GM21529 (cell line): ENCODE measurements at regions not wholly inside any gene's neighbourhood (a gene's known extent, or its start where the extent isn't known, plus 50 kb on each side); places are given as distances from the start of the nearest gene placed in this dataset.
"Not testable (repeated sequence)": the region's sequence is repeated elsewhere in the genome, so short reads cannot be mapped to it uniquely, and the experiment has no call there.

ENCODE experiments used
- ATAC-seq: cut with Tn5 transposase; IDR thresholded peaks from one replicate; pipeline ENCODE4 v1.9.1; 2021; ENCODE audit not compliant: unreplicated experiment

DNA sequence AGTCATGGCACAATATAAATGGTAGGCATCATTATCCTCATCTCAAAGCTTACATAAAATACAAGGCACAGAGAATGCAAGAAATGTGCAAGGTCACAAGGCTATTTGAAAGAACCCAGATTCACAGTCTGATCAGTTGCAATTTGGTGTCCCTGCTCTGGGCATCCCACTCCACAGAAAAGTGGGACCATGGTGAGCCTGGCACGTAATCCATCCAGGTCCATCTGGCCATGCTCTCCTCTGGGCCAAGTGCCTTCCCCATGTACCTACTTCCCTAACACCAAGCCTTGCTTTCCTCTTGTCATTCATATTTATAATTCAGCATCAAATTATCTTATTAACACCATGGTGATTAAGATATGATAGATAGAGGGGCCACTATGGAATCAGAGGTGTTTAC, 390.0 kb downstream of the CDH11 start:
- ATAC-seq, result no peak

DNA sequence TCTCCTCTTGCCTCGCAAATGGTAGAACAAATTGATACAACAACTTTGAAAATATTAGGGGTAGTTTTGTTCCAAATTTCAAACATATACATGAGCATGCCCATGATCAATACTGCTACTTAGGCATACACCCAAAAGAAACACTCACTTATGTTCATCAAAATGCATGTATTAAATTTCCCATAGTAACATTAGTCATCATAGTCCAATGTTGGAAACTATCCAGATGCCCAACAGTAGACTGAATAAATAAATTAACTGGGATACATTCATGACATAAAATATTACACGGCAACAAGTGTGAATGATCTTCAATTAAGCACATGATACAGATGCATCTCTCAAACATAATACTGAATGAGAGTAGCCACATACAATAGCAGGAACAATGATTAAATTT, 391.6 kb downstream of the CDH11 start:
- no peak for ATAC-seq

DNA sequence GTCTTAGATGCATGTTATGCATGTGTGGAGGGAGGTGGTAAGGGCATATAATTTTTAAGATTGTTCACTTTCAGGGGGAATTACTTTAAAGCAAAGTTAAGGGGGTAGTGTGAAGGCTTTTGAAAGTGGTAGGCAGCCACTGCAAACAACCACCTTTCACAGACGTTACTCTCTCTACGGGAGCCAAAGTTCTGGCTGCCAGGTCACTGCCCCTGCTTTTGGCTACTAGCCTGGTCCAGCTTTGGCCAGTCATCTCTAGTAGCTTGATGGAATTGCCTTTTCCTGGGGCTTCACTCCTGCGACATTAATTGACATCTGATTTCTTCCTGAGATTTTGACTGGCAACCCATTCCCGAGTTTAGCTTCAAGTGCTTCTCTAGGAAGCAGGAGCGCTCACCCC, 397.5 kb downstream of the CDH11 start:
- ATAC-seq, result no peak

DNA sequence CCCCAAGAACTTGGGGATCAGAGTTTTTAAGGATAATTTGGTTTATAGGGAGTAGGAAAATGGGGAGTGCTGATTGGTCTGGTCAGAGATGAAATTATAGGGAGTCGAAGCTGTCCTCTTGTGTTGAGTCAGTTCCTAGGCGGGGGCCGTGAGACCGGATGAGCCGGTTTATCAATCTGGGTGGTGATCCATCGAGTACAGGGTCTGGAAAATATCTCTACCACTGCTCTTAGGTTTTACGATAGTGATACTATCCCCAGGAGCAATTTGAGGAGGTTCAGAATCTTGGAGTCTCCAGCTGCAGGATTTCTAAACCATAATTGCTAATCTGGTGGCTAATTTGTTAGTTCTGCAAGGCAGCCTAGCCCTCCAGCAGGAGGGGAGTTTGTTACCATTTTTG, 403.4 kb downstream of the CDH11 start:
- no peak for ATAC-seq

DNA sequence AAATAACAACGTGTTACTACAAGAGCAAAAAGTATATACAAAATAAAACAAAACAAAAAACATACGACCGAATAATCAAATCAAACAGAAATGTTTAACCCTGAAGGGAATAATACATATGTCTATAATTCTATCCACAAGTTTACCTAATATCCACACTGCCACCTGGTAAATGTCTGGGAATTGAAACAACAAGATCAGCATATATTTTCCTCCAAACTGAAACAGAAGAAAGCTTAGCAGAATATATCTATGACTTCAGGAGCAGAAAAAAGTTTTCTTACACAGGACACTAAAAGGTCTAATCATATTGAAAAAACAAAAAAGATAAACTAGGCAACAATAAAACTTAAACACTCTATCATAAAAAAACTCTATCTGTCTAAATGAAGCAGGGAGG, 404.0 kb downstream of the CDH11 start:
- no peak for ATAC-seq

DNA sequence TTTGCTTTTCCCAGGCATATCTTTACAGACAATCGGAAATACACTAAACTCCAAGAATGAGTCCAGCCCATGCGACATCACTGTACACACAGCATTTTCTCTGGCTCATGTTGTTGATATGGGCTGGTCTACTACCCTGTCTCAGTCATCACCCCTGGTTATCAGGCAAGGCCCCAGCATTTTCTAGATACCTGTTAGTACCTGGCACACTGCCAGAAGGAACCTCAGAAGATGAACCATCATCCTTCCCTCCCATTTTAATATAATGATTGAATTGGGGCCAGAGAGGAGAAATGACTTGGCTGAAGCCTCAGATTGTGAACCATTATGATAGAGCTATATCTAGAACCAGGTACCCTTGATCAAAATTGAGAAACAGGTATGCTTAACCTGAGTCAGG, 406.2 kb downstream of the CDH11 start:
- ATAC-seq, result no peak

DNA sequence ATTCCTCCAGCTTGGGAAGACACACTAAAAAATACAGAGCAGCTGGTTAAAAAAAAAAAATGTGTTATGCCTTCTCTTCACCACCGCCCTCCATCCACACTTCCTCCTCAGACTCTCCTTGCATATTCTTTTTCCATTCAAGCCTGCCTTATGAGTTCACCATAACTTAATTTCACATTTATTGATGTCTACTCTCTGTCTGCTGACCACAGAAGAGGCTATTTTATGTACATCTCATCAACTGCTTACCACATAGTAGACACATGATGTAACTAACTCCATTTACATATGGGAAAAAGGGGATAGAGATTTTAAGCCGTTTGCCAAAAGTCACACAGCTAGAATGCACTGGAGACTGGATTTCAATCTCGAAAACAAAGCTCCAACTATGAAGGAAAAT, 409.8 kb downstream of the CDH11 start:
- no peak for ATAC-seq

DNA sequence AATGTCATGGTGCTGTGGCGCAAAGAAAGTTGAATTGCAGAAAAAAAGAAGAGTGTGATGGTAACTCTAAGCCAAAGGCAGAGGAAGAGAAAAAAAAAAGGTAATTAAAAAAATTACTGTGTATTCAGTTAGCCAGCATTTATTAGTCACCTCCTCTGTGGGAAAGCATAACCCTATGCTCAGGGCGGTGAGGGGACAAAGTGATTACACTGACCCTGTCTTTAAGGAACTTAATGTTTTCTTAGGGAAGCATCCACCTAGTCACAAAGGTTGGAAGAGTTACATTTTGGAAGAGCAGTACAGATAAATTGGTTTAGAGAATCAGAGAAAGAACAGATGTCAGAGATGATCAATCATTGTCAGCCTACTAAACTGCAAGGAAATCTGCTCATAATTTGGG, 410.3 kb downstream of the CDH11 start:
- ATAC-seq, result no peak

DNA sequence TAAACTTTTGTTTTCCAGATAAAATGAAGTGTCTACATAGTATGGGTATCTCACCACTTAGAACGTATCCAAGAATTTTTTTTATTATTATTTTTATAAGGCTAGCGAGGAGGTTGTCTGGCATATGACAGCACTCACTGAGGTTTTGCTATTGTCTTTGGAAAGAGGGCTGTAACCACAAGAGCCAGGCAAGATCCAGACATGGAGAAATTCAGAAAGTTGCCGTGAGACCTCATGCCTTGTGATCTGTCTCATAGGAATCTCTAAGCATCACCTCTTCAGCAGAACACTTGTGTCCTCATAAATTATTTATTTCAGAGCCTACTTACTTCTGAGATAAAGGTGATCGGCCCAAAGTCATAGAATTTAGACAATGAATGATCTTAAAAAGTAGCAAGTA, 410.8 kb downstream of the CDH11 start:
- no peak for ATAC-seq

DNA sequence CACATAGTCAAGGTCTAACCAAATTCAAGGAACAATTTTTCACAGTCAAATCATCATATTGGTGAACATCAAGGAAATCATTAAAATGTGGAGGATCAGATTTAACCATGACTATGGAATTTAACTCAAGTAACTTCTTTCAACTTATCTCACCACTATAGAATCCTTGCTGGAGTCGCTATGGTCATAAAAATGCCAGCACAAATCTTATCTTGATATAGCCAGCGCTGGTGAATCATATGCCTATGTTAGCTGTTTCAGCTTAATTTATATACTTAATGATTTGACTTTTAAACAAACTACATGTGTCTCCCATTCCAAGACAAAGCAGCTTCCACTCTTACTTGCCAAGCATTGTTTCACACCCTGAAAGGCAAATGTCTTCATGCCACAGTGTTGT, 416.4 kb downstream of the CDH11 start:
- no peak for ATAC-seq

DNA sequence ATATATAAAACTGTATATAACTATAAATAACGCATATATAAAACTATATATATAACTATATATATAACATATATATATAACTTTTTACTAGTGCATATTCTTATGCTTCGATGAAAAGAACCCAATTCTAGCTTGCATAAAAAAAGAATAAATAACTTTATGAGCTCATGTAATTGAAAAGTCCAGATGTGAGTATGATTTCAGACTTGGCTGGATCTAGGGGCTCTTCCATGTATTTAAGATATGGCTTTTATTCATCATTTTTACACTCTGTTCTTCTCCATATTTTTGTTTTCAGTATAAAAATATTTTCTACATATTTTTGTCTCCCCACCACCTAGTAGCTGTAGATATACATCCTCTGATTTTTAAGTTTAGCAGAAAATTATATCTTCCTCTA, 417.5 kb downstream of the CDH11 start:
- ATAC-seq, result no peak

DNA sequence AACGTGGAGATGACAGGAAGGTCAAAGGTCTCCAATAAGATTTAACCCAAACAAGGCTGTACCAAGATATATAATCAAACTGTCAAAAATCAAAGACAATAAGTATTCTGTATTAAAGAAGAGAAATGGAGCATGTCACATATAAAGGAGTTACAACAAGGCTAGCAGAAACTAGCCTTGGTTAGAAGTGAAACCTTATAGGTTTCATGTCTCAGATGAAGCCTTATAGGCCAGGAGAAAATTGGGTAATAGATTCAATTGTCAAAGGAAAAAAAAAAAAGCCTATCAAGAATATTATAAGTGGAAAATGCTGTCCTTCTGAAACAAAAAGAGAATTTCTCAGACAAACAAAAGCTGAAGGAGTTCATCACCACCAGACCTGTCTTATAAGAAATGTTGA, 419.4 kb downstream of the CDH11 start:
- ATAC-seq, result no peak

DNA sequence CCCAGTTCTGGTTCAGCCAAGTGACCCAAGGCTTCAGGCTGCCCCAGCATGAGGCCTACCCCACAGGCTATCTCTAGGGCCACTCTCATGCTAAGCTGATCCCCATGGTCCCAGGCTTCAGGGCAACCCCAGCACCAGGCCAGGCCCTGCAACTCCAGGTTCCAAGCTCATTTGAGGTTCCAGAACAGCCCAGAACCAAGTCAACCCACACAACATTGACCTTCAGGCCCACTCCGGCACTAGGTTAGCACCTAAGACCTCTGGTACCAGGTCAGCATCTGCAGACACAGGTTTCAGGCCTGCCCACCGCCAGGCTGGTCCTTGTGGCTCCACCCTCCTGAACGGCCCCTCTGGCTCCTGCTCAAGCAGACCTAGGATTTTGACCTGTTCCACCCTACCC, 421.2 kb downstream of the CDH11 start:
- no peak for ATAC-seq

DNA sequence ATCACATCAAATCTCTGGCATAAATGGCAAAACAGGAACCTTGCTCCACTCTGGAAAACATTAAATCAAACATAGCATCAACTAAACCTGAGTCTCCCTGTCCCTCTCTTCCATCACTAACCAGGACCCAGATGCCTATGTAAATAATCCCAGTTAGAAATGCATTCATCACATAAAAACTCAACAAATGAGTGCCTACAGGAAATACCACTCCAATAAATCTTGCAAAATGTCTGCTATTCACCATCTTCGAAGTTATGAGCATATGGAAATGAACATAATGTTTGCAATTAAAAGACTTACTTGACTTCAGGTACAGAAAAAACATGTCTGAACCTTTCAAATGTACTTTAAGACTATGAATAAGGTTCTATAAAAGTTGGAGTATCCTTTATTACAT, 425.0 kb downstream of the CDH11 start:
- ATAC-seq, result no peak

DNA sequence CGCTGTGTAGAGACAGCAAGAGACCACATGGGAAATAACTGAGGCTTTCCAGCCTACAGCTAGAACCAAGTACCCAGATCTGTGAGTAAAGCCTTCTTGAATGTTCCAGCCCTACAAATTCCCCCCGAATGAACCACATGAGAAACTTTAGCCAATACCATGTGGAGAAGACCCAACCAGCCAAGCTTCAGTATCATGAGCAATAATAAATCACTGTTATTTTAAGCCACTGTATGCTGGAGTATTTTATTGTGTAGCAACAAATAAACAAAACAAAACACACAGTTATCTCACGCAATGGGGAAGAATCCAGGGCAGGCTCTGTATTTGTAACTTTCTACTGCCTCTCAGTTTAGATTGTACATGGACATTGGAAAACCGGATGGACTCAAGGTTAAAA, 426.2 kb downstream of the CDH11 start:
- no peak for ATAC-seq

DNA sequence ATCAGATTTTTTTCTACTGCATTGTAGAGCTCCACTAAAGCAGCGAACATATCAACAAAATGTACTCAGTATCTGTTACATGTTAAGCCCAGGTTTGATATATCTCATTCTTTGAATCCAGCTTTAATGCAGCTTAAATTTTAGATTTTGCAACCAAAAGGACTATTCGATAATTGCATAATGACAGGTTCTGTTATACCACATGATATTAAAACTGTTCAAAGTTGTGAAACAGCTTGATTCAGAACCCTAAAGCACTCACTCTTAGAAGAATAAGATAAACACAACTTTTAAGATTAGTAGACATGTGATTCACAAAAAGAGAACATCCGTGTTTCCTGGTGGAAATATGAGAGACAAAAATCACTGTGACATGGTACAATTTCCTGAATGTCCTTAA, 427.9 kb downstream of the CDH11 start:
- no peak for ATAC-seq

DNA sequence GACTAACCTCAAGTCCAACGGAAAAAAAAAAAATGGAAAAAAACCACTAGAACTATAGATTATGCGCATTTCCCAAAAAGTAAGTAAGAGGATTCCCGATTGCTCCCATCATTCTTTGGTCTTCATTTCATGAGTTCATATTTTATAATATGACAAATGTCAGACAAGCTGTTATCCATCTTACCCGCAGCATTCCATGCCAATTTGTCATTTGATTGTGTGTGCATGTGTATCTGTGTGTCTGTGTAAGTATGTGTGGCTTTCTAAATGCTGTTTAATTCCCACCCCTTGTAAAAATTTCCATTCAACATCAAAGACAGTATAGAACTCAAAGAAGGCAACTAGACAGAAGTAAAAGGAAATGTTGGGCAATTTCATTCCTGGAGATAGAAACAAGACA, 434.1 kb downstream of the CDH11 start:
- no peak for ATAC-seq

DNA sequence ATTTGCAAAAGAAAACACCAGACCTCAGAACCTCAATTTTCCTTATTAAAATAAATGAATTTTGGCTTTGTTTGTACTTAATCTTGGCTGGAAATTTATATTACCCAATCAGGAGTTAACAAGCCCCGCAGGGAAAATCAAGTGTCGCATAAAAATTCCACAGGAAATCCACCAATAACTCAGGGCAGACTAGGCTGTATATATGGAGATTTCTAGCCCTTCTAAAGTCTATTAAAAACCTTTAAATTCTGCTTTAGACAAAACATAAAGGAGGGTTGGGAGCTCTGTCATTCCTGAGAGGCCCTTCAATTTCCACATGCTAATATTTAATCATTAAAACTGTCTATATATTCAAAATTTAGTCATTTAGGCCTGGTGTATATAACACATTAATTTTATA, 434.7 kb downstream of the CDH11 start:
- no peak for ATAC-seq

DNA sequence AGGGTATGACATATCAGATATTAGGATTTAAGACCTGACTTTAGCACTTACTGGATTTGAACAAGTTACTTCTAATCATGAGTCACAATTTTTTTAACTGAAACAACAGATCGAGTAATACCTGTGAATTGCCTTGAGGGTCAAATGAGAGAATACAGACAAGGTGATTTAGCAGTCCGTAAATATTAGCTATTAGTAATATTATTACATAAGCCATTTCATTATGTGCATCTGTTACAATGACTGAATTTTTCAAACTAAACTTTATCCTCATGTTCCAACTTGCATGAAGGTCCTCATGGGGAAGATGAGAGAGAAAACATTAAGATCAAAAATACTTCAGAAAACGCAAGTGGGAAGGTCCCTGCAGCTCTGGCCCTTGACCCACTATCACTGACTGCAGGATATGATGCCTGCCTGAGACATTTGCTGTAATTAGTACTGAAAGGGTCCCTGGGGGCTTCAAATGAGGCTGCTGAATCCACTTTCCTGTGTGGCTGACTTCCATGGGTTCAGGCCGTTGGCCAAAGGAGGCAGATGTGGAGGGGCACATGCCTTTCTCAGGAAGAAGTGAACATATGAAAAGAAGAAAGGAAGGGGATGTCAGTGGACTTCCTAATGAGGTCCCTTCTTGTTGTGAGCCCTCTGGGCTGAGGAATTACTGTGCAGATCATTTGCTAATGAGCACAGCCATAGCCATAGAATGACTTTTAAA, 441.7 kb downstream of the CDH11 start:
- no peak for ATAC-seq

DNA sequence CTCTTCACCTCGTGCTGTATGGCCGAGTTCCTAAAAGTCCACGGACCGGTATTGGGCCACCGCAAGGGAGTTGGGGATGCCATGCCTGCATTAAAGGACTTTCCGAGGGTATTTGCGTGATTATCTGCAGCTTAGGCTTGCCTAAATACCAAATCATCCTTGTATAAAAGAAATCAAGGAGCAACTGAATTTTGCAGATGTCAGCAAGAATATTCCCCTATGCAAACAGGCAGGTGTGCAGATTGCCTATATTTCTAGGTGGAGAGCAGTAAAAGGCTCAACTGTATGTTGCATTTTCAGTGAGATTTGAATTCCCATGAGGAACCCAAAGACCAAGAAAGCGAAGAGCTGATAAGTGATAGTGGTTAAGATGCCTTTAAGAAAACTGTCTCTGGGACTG, 452.3 kb downstream of the CDH11 start:
- ATAC-seq, result no peak

DNA sequence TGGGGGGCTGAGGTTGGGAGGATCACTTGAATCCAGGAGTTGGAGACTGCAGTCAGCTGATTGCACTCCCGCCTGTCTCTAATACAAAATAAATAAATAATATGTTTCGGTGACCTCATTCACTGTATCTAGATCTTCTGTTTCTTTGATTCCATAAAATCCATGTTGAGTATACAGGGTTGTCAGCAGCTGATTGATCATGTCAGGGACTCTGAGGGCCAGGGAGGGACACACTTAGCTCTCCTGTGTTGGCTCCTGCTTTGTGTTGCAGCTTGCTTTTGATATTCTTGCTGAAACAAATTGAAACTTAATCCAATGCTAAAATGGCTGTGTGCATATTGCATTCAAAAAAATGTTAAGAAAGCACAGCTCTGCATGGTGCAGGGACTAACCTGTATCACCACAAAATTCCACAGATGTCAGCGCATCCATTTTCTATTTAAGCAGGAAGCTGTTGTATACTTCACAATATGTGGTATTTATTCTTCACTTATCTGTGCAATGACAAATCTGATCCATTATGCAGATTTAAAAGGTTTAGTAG, 454.5 kb downstream of the CDH11 start:
- ATAC-seq, result no peak

DNA sequence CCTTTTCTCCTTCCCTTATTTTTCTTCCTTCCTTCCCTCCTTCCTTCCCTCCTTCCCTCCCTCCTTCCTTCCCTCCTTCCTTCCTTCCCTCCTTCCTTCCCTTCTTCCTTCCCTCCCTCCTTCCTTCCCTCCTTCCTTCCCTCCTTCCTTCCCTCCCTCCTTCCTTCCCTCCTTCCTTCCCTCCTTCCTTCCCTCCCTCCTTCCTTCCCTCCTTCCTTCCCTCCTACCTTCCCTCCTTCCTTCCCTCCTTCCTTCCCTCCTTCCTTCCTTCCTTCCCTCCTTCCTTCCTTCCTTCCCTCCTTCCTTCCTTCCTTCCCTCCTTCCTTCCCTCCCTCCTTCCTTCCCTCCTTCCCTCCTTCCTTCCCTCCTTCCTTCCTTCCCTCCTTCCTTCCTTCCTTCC, 459.6 kb downstream of the CDH11 start:
- ATAC-seq, result not testable (repeated sequence)

DNA sequence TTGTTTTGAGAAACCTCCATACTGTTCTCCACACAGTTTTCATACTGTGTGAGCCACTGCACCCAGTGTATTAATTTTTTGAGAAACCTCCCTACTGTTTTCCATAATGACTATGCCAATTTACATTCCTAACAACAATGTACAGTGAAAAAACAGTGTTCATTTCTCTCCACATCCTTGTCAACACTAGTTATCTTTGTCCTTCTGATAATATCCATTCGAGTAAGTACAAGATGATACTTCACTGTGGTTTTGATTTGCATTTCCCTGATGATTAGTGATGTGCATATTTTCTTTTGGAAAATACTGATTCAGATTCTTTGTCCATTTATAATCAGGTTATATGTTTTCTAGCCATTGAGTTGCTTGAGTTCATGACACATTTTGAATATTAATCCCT, 462.0 kb downstream of the CDH11 start:
- ATAC-seq, result no peak
